K562 (cell line): ENCODE measurements at regions not wholly inside any gene's neighbourhood (a gene's known extent, or its start where the extent isn't known, plus 50 kb on each side); places are given as distances from the start of the nearest gene placed in this dataset.
A peak's percentile ranks its signal among the peaks of the same experiment; 100 is the strongest.

Experiments used
- BACH1 ChIP-seq: fragments of 200-800 bp; sonication (Bioruptor generic); IDR thresholded peaks from 2 replicates; pipeline ENCODE4 v1.6.1; 2016; ENCODE audit warnings: missing genetic modification characterization, missing compliant biosample characterization
- GABPA ChIP-seq: fragments of 200-800 bp; sonication (Bioruptor generic); conservative IDR thresholded peaks from 2 replicates; pipeline ENCODE4 v1.6.1; 2016; ENCODE audit warnings: low read depth, missing genetic modification characterization, missing compliant biosample characterization
- ILK ChIP-seq: fragments of 450-650 bp; IDR thresholded peaks from 2 replicates; pipeline ENCODE4 v1.6.1; 2016; ENCODE audit warnings: missing genetic modification characterization, low read depth, mild to moderate bottlenecking, missing compliant biosample characterization, moderate library complexity, borderline replicate concordance
- MAFG ChIP-seq: fragments of 450-650 bp; conservative IDR thresholded peaks from 2 replicates; pipeline ENCODE4 v1.6.1; 2016; ENCODE audit warnings: missing genetic modification characterization, missing compliant biosample characterization
- NFE2 ChIP-seq: IDR thresholded peaks from 2 replicates; pipeline ENCODE4 v1.6.1; 2014; ENCODE audit warnings: antibody characterized with exemption, low read depth
- NFIC ChIP-seq: fragments of 450-650 bp; IDR thresholded peaks from 2 replicates; pipeline ENCODE4 v1.6.1; 2017; ENCODE audit warnings: mild to moderate bottlenecking, inconsistent platforms
- NFXL1 ChIP-seq: fragments of 450-650 bp; formaldehyde crosslinking; IDR thresholded peaks from 2 replicates; pipeline ENCODE4 v1.4.0; 2021; ENCODE audit warnings: mild to moderate bottlenecking
- PTTG1 ChIP-seq: fragments of 450-650 bp; IDR thresholded peaks from 2 replicates; pipeline ENCODE4 v1.6.1; 2016; ENCODE audit warnings: low read depth, mild to moderate bottlenecking, missing genetic modification characterization, missing compliant biosample characterization
- RBFOX2 ChIP-seq: fragments of 200-400 bp; formaldehyde crosslinking; IDR thresholded peaks from 2 replicates; pipeline ENCODE4 v1.6.1; 2017; ENCODE audit warnings: low read depth, mild to moderate bottlenecking, low read length, moderate library complexity
- SMAD4 ChIP-seq: fragments of 250-450 bp; sonication (Bioruptor Pico); conservative IDR thresholded peaks from 2 replicates; pipeline ENCODE4 v1.8.0; 2021; ENCODE audit warnings: inconsistent platforms, mild to moderate bottlenecking, moderate library complexity
- YY1 ChIP-seq, 3 experiments: IDR thresholded peaks; 2 replicates each; pipeline ENCODE4 v1.6.1; 2011; ENCODE audit warnings: low read length in 2 of 3, mild to moderate bottlenecking in 2 of 3, moderate library complexity in 2 of 3, borderline replicate concordance in 1 of 3, control low read depth in 1 of 3, low read depth in 1 of 3; ENCODE audit not compliant: insufficient read depth in 3 of 3, insufficient replicate concordance in 2 of 3, control insufficient read depth in 1 of 3, insufficient read length in 1 of 3; ENCODE audit errors: extremely low read depth in 1 of 3
- ZNF695 ChIP-seq: fragments of 450-650 bp; formaldehyde crosslinking; IDR thresholded peaks from 2 replicates; pipeline ENCODE4 v1.4.0; 2020; ENCODE audit warnings: mild to moderate bottlenecking, moderate library complexity
- ZNF785 ChIP-seq: fragments of 250-450 bp; sonication (Bioruptor Pico); IDR thresholded peaks from 2 replicates; pipeline ENCODE4 v1.4.0; 2020; ENCODE audit warnings: mild to moderate bottlenecking
- TF ChIP-seq, protein P1 (sequence below): fragments of 450-650 bp; IDR thresholded peaks from 2 replicates; pipeline ENCODE4 v1.6.1; 2017; ENCODE audit warnings: antibody characterized with exemption, mild to moderate bottlenecking
- TF ChIP-seq, protein P2 (sequence below): fragments of 450-650 bp; IDR thresholded peaks from 2 replicates; pipeline ENCODE4 v1.7.0; 2016; ENCODE audit warnings: borderline replicate concordance
- TF ChIP-seq, protein P3 (sequence below): fragments of 450-650 bp; conservative IDR thresholded peaks from 2 replicates; pipeline ENCODE4 v1.6.1; 2016; ENCODE audit warnings: missing genetic modification characterization, low read depth, mild to moderate bottlenecking, control low read depth, missing compliant biosample characterization

DNA sequence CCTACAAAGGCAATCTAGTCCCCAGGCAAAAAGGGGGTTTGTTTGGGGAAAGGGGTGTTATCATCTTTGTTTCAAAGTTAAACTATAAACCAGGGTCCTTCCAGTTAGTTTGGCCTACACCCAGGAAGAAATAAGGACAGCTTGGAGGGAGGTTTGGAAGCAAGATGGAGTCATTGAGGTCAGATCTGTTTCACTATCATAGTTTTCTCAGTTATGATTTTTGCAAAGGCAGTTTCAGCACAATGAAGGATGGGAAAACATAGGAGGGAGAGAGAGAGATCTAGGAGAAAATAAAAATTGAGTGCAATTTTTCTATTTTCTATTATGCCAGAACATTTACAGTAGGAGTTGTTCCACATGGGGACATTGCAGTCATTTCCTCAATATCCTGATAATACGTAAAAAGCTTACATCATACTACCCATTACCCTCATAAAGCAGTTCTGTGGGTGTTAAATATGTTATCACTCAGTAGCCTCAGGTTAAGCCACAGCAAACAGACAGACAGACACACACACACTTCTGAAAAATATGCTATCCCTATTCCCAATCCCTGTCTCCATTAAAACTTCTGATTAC, 401.3 kb upstream of the FAT3 start (continued):
- TF ChIP-seq, protein P1, sequence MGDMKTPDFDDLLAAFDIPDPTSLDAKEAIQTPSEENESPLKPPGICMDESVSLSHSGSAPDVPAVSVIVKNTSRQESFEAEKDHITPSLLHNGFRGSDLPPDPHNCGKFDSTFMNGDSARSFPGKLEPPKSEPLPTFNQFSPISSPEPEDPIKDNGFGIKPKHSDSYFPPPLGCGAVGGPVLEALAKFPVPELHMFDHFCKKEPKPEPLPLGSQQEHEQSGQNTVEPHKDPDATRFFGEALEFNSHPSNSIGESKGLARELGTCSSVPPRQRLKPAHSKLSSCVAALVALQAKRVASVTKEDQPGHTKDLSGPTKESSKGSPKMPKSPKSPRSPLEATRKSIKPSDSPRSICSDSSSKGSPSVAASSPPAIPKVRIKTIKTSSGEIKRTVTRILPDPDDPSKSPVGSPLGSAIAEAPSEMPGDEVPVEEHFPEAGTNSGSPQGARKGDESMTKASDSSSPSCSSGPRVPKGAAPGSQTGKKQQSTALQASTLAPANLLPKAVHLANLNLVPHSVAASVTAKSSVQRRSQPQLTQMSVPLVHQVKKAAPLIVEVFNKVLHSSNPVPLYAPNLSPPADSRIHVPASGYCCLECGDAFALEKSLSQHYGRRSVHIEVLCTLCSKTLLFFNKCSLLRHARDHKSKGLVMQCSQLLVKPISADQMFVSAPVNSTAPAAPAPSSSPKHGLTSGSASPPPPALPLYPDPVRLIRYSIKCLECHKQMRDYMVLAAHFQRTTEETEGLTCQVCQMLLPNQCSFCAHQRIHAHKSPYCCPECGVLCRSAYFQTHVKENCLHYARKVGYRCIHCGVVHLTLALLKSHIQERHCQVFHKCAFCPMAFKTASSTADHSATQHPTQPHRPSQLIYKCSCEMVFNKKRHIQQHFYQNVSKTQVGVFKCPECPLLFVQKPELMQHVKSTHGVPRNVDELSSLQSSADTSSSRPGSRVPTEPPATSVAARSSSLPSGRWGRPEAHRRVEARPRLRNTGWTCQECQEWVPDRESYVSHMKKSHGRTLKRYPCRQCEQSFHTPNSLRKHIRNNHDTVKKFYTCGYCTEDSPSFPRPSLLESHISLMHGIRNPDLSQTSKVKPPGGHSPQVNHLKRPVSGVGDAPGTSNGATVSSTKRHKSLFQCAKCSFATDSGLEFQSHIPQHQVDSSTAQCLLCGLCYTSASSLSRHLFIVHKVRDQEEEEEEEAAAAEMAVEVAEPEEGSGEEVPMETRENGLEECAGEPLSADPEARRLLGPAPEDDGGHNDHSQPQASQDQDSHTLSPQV = peak; percentile 57; the same call in 1 of the 2 replicates
- peak; percentile 77 for TF ChIP-seq BACH1 (tag)
- TF ChIP-seq PTTG1 = peak; percentile 85
- TF ChIP-seq NFXL1 (CRISPR knock-in tag) = peak; percentile 28; the same call in 1 of the 2 replicates
- TF ChIP-seq ZNF695 = peak; percentile 44; the same call in 1 of the 2 replicates
- no peak for TF ChIP-seq MAFG (tag)
- TF ChIP-seq NFE2 = no peak
- no peak for TF ChIP-seq NFIC
- TF ChIP-seq RBFOX2 = no peak
- TF ChIP-seq ZNF785 = no peak
- no peak for TF ChIP-seq GABPA (tag)
- TF ChIP-seq, protein P2, sequence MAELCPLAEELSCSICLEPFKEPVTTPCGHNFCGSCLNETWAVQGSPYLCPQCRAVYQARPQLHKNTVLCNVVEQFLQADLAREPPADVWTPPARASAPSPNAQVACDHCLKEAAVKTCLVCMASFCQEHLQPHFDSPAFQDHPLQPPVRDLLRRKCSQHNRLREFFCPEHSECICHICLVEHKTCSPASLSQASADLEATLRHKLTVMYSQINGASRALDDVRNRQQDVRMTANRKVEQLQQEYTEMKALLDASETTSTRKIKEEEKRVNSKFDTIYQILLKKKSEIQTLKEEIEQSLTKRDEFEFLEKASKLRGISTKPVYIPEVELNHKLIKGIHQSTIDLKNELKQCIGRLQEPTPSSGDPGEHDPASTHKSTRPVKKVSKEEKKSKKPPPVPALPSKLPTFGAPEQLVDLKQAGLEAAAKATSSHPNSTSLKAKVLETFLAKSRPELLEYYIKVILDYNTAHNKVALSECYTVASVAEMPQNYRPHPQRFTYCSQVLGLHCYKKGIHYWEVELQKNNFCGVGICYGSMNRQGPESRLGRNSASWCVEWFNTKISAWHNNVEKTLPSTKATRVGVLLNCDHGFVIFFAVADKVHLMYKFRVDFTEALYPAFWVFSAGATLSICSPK = no peak
- TF ChIP-seq, protein P3, sequence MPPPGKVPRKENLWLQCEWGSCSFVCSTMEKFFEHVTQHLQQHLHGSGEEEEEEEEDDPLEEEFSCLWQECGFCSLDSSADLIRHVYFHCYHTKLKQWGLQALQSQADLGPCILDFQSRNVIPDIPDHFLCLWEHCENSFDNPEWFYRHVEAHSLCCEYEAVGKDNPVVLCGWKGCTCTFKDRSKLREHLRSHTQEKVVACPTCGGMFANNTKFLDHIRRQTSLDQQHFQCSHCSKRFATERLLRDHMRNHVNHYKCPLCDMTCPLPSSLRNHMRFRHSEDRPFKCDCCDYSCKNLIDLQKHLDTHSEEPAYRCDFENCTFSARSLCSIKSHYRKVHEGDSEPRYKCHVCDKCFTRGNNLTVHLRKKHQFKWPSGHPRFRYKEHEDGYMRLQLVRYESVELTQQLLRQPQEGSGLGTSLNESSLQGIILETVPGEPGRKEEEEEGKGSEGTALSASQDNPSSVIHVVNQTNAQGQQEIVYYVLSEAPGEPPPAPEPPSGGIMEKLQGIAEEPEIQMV (tag) = peak; percentile 82
- TF ChIP-seq ILK (tag) = peak; percentile 58; the same call in 1 of the 2 replicates
- TF ChIP-seq YY1 (IDR thresholded peaks at IDR 0.05; ENCODE audit: borderline replicate concordance in 1 of 3, control insufficient read depth in 1 of 3, extremely low read depth in 1 of 3, insufficient read depth in 3 of 3, insufficient read length in 1 of 3, insufficient replicate concordance in 2 of 3, low read depth in 1 of 3, low read length in 2 of 3) = no peak
- TF ChIP-seq SMAD4 (CRISPR knock-in tag) = peak; percentile 90
